ENCODE measurements at regions not wholly inside any gene's neighbourhood (a gene's known extent, or its start where the extent isn't known, plus 50 kb on each side); places are given as distances from the start of the nearest gene placed in this dataset.

GRCh38 chr14:84885061-84885460 is 644.9 kb upstream of the FLRT2 start:
- Mint-ChIP-seq H3K4me1 (ENCODE audit: insufficient read depth, unreplicated experiment) (no peaks in the 10 kb centered on the region), H3K4me3 (ENCODE audit: unreplicated experiment) (no peak overlapping the region), H3K9me3 (ENCODE audit: unreplicated experiment) (peaks cover 14% of the 10 kb centered on the region), H3K36me3 (ENCODE audit: insufficient read depth, unreplicated experiment) (no peaks in the 10 kb centered on the region), H3K27me3 (ENCODE audit: insufficient read depth, unreplicated experiment) (no peaks in the 10 kb centered on the region), H3K27ac (ENCODE audit: low read depth, unreplicated experiment) (no peak overlapping the region)
- TF ChIP-seq, protein P1, sequence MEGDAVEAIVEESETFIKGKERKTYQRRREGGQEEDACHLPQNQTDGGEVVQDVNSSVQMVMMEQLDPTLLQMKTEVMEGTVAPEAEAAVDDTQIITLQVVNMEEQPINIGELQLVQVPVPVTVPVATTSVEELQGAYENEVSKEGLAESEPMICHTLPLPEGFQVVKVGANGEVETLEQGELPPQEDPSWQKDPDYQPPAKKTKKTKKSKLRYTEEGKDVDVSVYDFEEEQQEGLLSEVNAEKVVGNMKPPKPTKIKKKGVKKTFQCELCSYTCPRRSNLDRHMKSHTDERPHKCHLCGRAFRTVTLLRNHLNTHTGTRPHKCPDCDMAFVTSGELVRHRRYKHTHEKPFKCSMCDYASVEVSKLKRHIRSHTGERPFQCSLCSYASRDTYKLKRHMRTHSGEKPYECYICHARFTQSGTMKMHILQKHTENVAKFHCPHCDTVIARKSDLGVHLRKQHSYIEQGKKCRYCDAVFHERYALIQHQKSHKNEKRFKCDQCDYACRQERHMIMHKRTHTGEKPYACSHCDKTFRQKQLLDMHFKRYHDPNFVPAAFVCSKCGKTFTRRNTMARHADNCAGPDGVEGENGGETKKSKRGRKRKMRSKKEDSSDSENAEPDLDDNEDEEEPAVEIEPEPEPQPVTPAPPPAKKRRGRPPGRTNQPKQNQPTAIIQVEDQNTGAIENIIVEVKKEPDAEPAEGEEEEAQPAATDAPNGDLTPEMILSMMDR (IDR thresholded peaks at IDR 0.05; ENCODE audit: unreplicated experiment): no peak
- DNase-seq (ENCODE audit: unreplicated experiment): no peak
- BruUV-seq (replicated peaks): no TSS peak
- CTCF ChIA-PET: interaction anchor here (0.7 kb wide), 1 partner anchor 211 kb away, joined by 3 read pairs; no protein-coding TSS in a partner anchor
- intact Hi-C loops (cut with micrococcal nuclease): no loop called here
- POLR2A ChIA-PET: interaction anchor here (0.7 kb wide), 1 partner anchor 11 kb away, joined by 4 read pairs; no protein-coding TSS in a partner anchor

GRCh38 chr14:84891404-84891803 is 638.5 kb upstream of the FLRT2 start:
- H3K9me3 Mint-ChIP-seq (ENCODE audit: unreplicated experiment): peaks cover 14% of the 10 kb centered on the region
- no peaks in the 10 kb centered on the region for H3K4me1 Mint-ChIP-seq (ENCODE audit: insufficient read depth, unreplicated experiment)
- no TSS peak for BruUV-seq (replicated peaks)
- no peak overlapping the region for H3K27ac Mint-ChIP-seq (ENCODE audit: low read depth, unreplicated experiment)
- no peak overlapping the region for H3K4me3 Mint-ChIP-seq (ENCODE audit: unreplicated experiment)
- H3K36me3 Mint-ChIP-seq (ENCODE audit: insufficient read depth, unreplicated experiment): no peaks in the 10 kb centered on the region
- DNase-seq (ENCODE audit: unreplicated experiment): no peak
- ChIA-PET POLR2A (no interaction called here), CTCF (no interaction called here)
- TF ChIP-seq, protein P1 (IDR thresholded peaks at IDR 0.05; ENCODE audit: unreplicated experiment): no peak
- intact Hi-C loops (cut with micrococcal nuclease): no loop called here
- no peaks in the 10 kb centered on the region for H3K27me3 Mint-ChIP-seq (ENCODE audit: insufficient read depth, unreplicated experiment)

GRCh38 chr14:84894254-84894653 is 635.7 kb upstream of the FLRT2 start:
- no TSS peak for BruUV-seq (replicated peaks)
- Mint-ChIP-seq H3K9me3 (ENCODE audit: unreplicated experiment) (peaks cover under 1% of the 10 kb centered on the region), H3K4me3 (ENCODE audit: unreplicated experiment) (no peak overlapping the region), H3K36me3 (ENCODE audit: insufficient read depth, unreplicated experiment) (no peaks in the 10 kb centered on the region), H3K27me3 (ENCODE audit: insufficient read depth, unreplicated experiment) (no peaks in the 10 kb centered on the region), H3K27ac (ENCODE audit: low read depth, unreplicated experiment) (no peak overlapping the region), H3K4me1 (ENCODE audit: insufficient read depth, unreplicated experiment) (no peaks in the 10 kb centered on the region)
- CTCF ChIA-PET: no interaction called here
- DNase-seq (ENCODE audit: unreplicated experiment): no peak
- TF ChIP-seq, protein P1 (IDR thresholded peaks at IDR 0.05; ENCODE audit: unreplicated experiment): no peak
- intact Hi-C loops (cut with micrococcal nuclease): no loop called here
- POLR2A ChIA-PET: no interaction called here

DNA sequence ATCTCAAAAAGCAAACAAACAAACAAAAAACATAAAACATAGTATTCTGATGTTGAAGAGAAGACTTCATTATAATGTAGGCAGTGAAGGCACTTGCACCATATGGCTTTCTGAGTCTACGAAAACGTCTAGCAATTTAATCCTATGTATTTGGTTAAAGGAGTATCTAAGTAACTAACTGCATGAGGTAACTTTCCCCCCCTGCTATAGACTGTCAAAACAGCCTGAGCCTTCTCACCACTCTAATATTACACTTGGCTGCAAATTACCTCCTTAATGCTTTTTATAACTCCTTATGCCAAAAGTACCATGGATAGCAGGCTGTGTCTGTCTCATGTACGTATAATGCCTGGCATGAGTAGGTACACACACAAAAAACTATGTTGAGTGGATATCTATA is 607.6 kb upstream of the FLRT2 start:
- intact Hi-C loops (cut with micrococcal nuclease): no loop called here
- H3K27ac Mint-ChIP-seq (ENCODE audit: low read depth, unreplicated experiment): no peak overlapping the region
- no peaks in the 10 kb centered on the region for H3K27me3 Mint-ChIP-seq (ENCODE audit: insufficient read depth, unreplicated experiment)
- TF ChIP-seq, protein P1 (IDR thresholded peaks at IDR 0.05; ENCODE audit: unreplicated experiment): no peak
- ChIA-PET CTCF (no interaction called here), POLR2A (no interaction called here)
- DNase-seq (ENCODE audit: unreplicated experiment): no peak
- H3K9me3 Mint-ChIP-seq (ENCODE audit: unreplicated experiment): no peaks in the 10 kb centered on the region
- BruUV-seq (replicated peaks): no TSS peak
- no peaks in the 10 kb centered on the region for H3K4me1 Mint-ChIP-seq (ENCODE audit: insufficient read depth, unreplicated experiment)
- H3K36me3 Mint-ChIP-seq (ENCODE audit: insufficient read depth, unreplicated experiment): no peaks in the 10 kb centered on the region
- H3K4me3 Mint-ChIP-seq (ENCODE audit: unreplicated experiment): no peak overlapping the region
